ENCODE measurements at regions not wholly inside any gene's neighbourhood (a gene's known extent, or its start where the extent isn't known, plus 50 kb on each side); places are given as distances from the start of the nearest gene placed in this dataset.

DNA sequence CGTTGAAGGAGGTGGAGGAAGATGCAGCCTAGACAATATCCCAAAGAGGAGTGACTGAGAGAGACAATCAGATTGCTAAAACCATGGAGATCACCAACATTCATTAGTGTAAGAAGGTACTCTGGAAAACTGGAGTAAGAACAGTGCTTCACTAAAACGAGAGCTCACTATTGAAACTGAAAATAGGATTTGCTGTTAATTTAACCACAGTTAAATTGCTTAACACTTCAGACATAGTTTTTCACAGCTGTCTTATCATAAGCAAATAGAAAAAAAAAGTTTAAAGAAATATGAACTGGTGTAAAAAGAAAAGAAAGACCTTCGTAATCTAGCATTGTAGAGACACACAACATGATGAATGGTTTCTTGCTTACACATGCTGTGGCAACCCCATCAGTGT lies 1049.8 kb upstream of the CHAC2 start:
- Histone ChIP-seq H3K36me3 (no peaks in the 10 kb centered on the region), H3K27me3 (ENCODE audit: low read depth) (no peaks in the 10 kb centered on the region), H3K4me1 (no peaks in the 10 kb centered on the region), H3K4me3 (no peak overlapping the region), H3K27ac (no peak overlapping the region), H3K9me3 (no peaks in the 10 kb centered on the region)
- intact Hi-C loops (cut with DNase I): no loop called here
- DNase-seq (no peak), ATAC-seq (no peak)
- TF ChIP-seq, protein P1, sequence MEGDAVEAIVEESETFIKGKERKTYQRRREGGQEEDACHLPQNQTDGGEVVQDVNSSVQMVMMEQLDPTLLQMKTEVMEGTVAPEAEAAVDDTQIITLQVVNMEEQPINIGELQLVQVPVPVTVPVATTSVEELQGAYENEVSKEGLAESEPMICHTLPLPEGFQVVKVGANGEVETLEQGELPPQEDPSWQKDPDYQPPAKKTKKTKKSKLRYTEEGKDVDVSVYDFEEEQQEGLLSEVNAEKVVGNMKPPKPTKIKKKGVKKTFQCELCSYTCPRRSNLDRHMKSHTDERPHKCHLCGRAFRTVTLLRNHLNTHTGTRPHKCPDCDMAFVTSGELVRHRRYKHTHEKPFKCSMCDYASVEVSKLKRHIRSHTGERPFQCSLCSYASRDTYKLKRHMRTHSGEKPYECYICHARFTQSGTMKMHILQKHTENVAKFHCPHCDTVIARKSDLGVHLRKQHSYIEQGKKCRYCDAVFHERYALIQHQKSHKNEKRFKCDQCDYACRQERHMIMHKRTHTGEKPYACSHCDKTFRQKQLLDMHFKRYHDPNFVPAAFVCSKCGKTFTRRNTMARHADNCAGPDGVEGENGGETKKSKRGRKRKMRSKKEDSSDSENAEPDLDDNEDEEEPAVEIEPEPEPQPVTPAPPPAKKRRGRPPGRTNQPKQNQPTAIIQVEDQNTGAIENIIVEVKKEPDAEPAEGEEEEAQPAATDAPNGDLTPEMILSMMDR (IDR thresholded peaks at IDR 0.05): no peak

DNA sequence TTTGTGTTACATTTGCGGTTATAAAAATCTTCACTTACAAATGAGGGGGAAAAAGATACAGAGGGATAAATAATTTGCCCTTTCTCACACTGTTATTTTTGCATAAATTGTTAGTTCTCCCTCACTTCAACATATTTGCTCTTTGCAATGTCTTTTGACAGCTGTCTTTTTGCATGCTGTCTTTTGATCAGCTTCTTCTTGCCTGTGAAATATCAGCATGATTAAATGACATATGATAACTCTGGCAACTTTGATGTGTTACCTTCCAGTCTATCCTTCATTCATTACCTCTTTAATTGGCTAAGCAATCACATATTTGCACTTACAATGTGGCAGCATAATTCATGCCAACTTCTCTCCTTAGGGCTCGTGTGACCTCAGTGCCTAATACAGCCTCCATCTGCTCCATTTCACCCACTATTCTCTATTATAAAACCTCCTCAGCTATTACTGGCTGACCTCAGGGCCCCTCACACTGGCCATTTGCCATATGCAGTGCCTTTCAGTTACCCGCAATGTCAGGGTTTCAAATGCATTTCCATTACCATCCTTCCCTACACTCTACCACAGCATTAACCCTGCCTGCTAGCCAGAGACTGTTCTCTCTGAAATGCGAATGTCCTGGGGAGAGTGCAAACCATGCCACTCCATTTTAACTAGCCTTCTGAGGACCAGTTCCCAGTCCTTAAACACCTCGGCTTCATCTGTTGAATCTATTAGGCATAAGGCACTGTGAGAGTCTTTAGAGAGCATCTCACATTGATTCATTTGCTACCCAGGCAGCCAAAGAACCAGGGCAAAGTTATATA lies 1056.6 kb upstream of the CHAC2 start:
- DNase-seq: no peak
- Histone ChIP-seq H3K27ac (no peak overlapping the region), H3K4me1 (no peaks in the 10 kb centered on the region), H3K4me3 (no peak overlapping the region), H3K36me3 (no peaks in the 10 kb centered on the region), H3K27me3 (ENCODE audit: low read depth) (no peaks in the 10 kb centered on the region), H3K9me3 (no peaks in the 10 kb centered on the region)
- intact Hi-C loops (cut with DNase I): no loop called here
- TF ChIP-seq, protein P1 (IDR thresholded peaks at IDR 0.05): no peak
- no peak for ATAC-seq

DNA sequence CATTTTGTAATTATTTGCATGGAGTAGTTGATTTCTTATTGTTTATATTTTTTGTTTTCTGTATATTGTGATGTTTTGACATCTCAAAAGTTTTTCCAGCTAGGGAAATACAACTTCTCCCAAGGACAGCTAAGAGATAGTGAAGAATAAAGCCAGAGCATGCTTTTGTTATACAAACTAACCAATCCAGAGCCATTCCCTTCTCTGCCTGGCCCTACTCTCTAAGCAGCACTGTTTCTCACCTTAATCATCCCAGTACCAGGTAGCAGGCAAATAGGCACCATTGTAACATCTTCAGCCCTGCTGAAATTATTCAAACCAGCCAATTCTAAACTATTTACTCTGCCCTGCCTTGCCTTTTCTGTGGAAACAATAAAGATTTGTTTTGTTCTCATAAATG lies 1063.4 kb upstream of the CHAC2 start:
- DNase-seq (no peak), ATAC-seq (no peak)
- Histone ChIP-seq H3K4me1 (no peaks in the 10 kb centered on the region), H3K36me3 (no peaks in the 10 kb centered on the region), H3K27me3 (ENCODE audit: low read depth) (no peaks in the 10 kb centered on the region), H3K9me3 (no peaks in the 10 kb centered on the region), H3K27ac (no peak overlapping the region), H3K4me3 (no peak overlapping the region)
- intact Hi-C loops (cut with DNase I): no loop called here
- TF ChIP-seq, protein P1 (IDR thresholded peaks at IDR 0.05): no peak

DNA sequence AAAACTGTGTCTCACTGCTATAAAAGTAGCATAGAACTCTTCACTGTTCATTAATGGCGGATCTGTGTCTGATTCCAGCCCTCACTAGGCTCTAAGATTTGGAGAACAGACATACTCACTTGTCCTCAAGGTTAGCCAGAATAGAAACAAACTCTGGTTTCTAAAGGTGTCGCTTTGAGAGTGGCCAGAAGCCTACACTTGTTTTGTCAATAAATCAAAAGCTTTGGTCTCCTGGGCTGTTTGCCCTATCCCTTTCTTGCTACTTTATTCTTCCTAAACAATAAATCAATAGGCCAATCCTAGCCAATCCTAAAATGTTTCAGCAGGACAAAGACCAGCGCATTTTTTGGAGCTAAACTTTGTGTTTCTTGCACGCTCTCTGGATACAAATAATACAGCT lies 1064.6 kb upstream of the CHAC2 start:
- no peak for ATAC-seq
- H3K27me3 ChIP-seq (ENCODE audit: low read depth): no peaks in the 10 kb centered on the region
- H3K9me3 ChIP-seq: no peaks in the 10 kb centered on the region
- H3K4me3 ChIP-seq: no peak overlapping the region
- intact Hi-C loops (cut with DNase I): no loop called here
- TF ChIP-seq, protein P1 (IDR thresholded peaks at IDR 0.05): no peak
- H3K4me1 ChIP-seq: no peaks in the 10 kb centered on the region
- no peak overlapping the region for H3K27ac ChIP-seq
- no peaks in the 10 kb centered on the region for H3K36me3 ChIP-seq
- no peak for DNase-seq

DNA sequence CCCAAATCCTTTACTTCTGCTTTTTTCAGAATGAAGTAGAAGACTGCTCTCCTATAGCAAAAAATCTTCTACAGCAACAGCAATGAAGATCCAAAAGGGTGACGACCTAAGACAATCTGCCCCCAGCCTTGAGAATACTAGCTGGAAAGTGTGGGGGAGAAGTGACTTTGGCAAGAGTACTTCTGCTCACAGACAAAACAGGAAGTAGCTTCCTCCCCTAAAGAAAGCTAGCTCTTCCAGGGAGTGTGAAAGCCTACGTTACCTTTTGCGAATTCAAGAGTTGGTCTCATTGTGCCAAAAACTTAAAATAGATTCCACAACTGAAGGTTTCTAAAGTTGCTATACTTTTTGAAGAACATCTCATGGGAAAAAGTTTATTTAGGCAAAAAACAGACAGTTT lies 1069.2 kb upstream of the CHAC2 start:
- DNase-seq: no peak
- intact Hi-C loops (cut with DNase I): no loop called here
- TF ChIP-seq, protein P1 (IDR thresholded peaks at IDR 0.05): no peak
- no peaks in the 10 kb centered on the region for H3K36me3 ChIP-seq
- no peaks in the 10 kb centered on the region for H3K27me3 ChIP-seq (ENCODE audit: low read depth)
- no peak overlapping the region for H3K27ac ChIP-seq
- no peak overlapping the region for H3K4me3 ChIP-seq
- H3K4me1 ChIP-seq: no peaks in the 10 kb centered on the region
- H3K9me3 ChIP-seq: no peaks in the 10 kb centered on the region
- ATAC-seq: no peak
